AG09319 (cell line): ENCODE measurements at regions not wholly inside any gene's neighbourhood (a gene's known extent, or its start where the extent isn't known, plus 50 kb on each side); places are given as distances from the start of the nearest gene placed in this dataset.
A peak's percentile ranks its signal among the peaks of the same experiment; 100 is the strongest.

Experiments used
- DNase-seq: peaks from one replicate; pipeline ENCODE4 v3.0.0-alpha.2; 2010; ENCODE audit warnings: low read depth; ENCODE audit errors: extremely low read depth
- TF ChIP-seq, protein P1 (sequence below): IDR thresholded peaks from 2 replicates; pipeline ENCODE4 v1.5.1; 2011; ENCODE audit warnings: low read depth, mild to moderate bottlenecking, inconsistent platforms, low read length, moderate library complexity

GRCh38 chr6:43953256-43953655 lies 174.0 kb downstream of the MRPL14 start:
- no peak for DNase-seq
- TF ChIP-seq, protein P1, sequence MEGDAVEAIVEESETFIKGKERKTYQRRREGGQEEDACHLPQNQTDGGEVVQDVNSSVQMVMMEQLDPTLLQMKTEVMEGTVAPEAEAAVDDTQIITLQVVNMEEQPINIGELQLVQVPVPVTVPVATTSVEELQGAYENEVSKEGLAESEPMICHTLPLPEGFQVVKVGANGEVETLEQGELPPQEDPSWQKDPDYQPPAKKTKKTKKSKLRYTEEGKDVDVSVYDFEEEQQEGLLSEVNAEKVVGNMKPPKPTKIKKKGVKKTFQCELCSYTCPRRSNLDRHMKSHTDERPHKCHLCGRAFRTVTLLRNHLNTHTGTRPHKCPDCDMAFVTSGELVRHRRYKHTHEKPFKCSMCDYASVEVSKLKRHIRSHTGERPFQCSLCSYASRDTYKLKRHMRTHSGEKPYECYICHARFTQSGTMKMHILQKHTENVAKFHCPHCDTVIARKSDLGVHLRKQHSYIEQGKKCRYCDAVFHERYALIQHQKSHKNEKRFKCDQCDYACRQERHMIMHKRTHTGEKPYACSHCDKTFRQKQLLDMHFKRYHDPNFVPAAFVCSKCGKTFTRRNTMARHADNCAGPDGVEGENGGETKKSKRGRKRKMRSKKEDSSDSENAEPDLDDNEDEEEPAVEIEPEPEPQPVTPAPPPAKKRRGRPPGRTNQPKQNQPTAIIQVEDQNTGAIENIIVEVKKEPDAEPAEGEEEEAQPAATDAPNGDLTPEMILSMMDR: no peak

DNA sequence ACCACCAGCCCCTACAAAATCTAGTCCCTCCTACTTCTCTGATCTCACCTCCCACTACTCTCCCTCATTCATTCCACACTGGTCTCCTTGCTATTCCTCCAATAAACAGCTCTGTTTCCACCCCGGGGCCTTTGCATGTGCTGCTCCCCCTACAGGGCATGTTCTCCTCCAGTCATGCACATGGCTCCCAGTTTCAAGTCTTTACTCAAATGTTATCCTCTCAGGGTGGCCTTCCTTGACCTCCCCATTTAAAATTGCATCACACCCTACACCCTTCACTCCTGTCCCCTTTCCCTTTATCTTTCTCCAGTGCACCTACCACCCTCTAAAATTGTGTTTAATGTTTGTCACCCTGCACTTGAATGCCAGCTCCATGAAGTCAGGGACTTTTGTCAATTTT lies 174.5 kb downstream of the MRPL14 start:
- DNase-seq: no peak
- TF ChIP-seq, protein P1: no peak; the same call in none of the 2 replicates

DNA sequence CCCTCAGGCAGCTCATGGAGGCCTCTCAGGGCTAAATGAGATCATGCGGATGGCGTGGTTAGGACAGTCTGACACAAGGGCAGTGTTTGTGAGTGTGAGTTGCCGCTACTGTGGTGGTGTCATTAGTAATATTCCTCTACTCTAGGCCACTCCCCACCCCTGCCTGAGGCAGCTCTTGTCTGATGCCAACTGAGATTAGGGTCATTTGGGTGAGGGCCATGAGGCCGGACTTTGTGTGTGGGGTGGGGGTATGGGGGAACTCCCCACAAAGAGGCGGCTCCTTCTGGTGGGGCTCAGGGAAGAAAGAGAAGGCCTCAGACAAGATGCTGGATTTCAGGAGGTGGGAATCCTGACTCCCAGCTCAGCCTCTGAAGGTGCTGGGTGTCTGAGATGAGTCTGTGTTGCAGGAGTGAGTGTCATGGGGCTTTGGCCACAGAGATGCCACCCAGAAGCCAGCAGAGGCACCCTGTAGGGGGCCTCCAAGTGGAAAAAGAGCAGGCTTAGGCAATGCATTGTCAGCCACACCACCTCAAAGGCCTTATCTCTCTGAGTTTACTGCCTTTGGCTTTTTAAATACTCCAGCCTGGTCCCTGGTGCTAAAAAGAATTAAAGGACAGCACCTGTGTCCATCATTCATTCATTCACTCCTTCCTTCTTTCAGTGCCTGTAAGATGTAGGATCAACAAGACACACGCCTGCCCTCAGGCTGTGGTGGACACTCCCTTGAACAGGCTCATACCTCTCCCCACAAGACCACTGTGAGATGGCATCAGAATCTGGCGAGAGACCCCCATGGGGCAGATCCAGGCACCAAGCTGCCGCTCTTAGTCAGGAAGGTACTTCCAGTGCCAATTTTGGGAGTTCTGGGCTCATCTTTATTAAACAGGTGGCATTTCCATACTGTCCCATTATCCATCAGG lies 175.2 kb downstream of the MRPL14 start:
- TF ChIP-seq, protein P1: no peak; the same call in 1 of the 2 replicates
- DNase-seq: no peak

DNA sequence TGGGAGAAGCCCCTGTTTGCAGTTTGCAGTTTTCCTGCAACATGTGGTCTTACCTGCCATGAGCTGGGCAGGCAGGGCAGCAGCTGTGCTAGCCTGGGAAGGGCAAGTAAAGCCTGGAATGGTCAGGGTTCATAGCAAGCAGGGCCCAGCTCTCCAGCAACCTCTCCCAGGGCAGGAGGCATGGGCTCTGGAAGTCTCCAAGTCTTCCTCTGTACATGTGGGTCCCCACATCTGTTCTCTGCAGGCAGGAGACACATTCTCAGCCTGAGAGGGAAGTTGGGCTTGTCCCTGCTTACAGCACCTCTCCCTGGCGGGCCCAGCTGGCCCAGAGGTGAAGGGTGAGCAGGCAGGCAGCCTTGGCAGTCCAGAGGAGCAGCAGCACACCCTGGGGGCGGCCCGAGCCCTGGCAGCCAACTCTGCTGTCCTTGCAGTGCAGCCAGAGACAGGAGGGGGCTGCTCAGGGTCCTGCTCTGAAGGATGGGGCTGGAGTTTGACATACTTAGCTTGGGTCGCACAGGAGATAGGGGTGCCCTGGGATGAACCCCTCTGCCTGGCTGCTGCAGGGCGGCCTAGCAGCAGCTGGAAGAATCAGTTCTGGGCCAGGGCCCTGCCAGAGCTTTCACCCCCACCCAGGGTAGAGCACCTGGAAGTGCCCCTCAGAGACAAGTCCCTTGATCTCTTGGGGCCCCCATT lies 176.0 kb downstream of the MRPL14 start:
- TF ChIP-seq, protein P1: peak; percentile 48
- DNase-seq: no peak

DNA sequence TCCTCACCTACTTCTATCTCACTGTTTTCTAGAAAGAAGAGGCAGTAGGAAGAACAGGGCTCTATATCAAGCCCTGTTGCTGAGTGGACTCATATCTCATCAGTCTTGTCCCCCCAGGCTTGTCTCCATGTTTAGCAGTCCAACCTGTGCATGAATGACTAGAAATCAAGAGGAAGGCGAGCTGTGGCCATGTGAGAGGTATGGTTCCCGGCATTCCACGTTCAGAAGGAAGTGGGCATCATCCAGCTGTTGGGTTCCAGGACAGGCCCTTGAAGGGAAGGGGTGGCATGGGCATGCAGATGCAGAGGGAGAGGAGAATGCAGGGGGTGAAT lies 176.6 kb downstream of the MRPL14 start:
- no peak for DNase-seq
- TF ChIP-seq, protein P1: no peak

DNA sequence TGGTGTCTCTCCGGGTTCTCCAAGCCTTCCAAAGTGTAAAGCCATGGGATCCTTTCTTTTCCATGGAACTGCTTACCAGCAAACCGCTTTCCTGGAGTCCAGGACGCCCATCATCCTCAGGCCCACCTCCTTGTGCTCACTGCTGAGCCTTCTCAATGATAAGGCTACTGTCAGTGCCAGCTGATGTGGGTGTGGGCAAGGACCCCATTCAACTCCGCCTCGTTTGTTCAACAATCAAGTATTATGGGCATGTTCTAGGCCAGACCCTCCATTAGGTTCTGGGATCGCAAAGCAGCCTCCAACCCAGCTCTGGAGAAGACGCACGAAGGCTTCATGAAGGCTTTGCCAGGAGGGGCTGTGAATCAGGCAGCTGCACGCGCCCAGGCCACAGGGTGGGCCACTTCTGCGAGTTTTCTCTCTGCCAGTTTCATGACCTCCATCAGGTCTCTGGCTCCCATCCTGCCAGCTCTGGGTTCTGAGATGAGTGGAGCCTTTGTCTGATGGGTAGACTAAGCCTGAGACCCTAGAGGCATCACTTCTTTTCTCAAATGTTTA lies 177.1 kb downstream of the MRPL14 start:
- TF ChIP-seq, protein P1: no peak
- DNase-seq: no peak

- no peak for DNase-seq
- TF ChIP-seq, protein P1: no peak
These were observed 177.7 kb downstream of the MRPL14 start for GRCh38 chr6:43949551-43949991.
